ENCODE measurements at regions not wholly inside any gene's neighbourhood (a gene's known extent, or its start where the extent isn't known, plus 50 kb on each side); places are given as distances from the start of the nearest gene placed in this dataset.

- H3K27me3 ChIP-seq (ENCODE audit: insufficient read depth, low read length), result no peaks in the 10 kb centered on the region
- no peaks in the 10 kb centered on the region for H3K36me3 ChIP-seq (ENCODE audit: insufficient read depth, low read length)
- H2AFZ ChIP-seq (ENCODE audit: low read depth, low read length), result no peak overlapping the region
- no peak overlapping the region for H3K4me3 ChIP-seq (ENCODE audit: low read length)
- no peaks in the 10 kb centered on the region for H3K9me3 ChIP-seq (ENCODE audit: low read length)
- H3K4me1 ChIP-seq (ENCODE audit: insufficient read depth, low read length), result no peaks in the 10 kb centered on the region
Observed at GRCh38 chr22:49141761-49142160, 685.9 kb downstream of the BRD1 start.

- no peaks in the 10 kb centered on the region for H3K4me1 ChIP-seq (ENCODE audit: insufficient read depth, low read length)
Observed at GRCh38 chr22:49140911-49141665, 686.6 kb downstream of the BRD1 start.

GRCh38 chr22:49139492-49140151 lies 688.1 kb downstream of the BRD1 start:
- Histone ChIP-seq H3K4me1 (ENCODE audit: insufficient read depth, low read length) (no peaks in the 10 kb centered on the region), H3K27me3 (ENCODE audit: insufficient read depth, low read length) (no peaks in the 10 kb centered on the region)

More at GRCh38 chr22:49140911-49141665, 686.6 kb downstream of the BRD1 start:
- Histone ChIP-seq H2AFZ (ENCODE audit: low read depth, low read length) (no peak overlapping the region), H3K9me3 (ENCODE audit: low read length) (no peaks in the 10 kb centered on the region), H3K4me3 (ENCODE audit: low read length) (no peak overlapping the region), H3K36me3 (ENCODE audit: insufficient read depth, low read length) (no peaks in the 10 kb centered on the region), H3K27me3 (ENCODE audit: insufficient read depth, low read length) (no peaks in the 10 kb centered on the region)

GRCh38 chr22:49138250-49138790 lies 689.4 kb downstream of the BRD1 start:
- Histone ChIP-seq H3K4me1 (ENCODE audit: insufficient read depth, low read length) (no peaks in the 10 kb centered on the region), H3K4me3 (ENCODE audit: low read length) (no peak overlapping the region), H3K27me3 (ENCODE audit: insufficient read depth, low read length) (no peaks in the 10 kb centered on the region), H3K36me3 (ENCODE audit: insufficient read depth, low read length) (no peaks in the 10 kb centered on the region), H3K9me3 (ENCODE audit: low read length) (no peaks in the 10 kb centered on the region), H2AFZ (ENCODE audit: low read depth, low read length) (no peak overlapping the region)

More at GRCh38 chr22:49139492-49140151, 688.1 kb downstream of the BRD1 start:
- Histone ChIP-seq H3K36me3 (ENCODE audit: insufficient read depth, low read length) (no peaks in the 10 kb centered on the region), H3K9me3 (ENCODE audit: low read length) (no peaks in the 10 kb centered on the region), H3K4me3 (ENCODE audit: low read length) (no peak overlapping the region), H2AFZ (ENCODE audit: low read depth, low read length) (no peak overlapping the region)

- Histone ChIP-seq H3K27me3 (ENCODE audit: insufficient read depth, low read length) (no peaks in the 10 kb centered on the region), H3K4me3 (ENCODE audit: low read length) (no peak overlapping the region), H3K36me3 (ENCODE audit: insufficient read depth, low read length) (no peaks in the 10 kb centered on the region), H3K9me3 (ENCODE audit: low read length) (no peaks in the 10 kb centered on the region), H3K4me1 (ENCODE audit: insufficient read depth, low read length) (no peaks in the 10 kb centered on the region), H2AFZ (ENCODE audit: low read depth, low read length) (no peak overlapping the region)
Observed at GRCh38 chr22:49137206-49137840, 690.4 kb downstream of the BRD1 start.

GRCh38 chr22:49136816-49137180 lies 690.9 kb downstream of the BRD1 start:
- H3K27me3 ChIP-seq (ENCODE audit: insufficient read depth, low read length), result no peaks in the 10 kb centered on the region
- H2AFZ ChIP-seq (ENCODE audit: low read depth, low read length), result no peak overlapping the region
- no peaks in the 10 kb centered on the region for H3K9me3 ChIP-seq (ENCODE audit: low read length)
- no peak overlapping the region for H3K4me3 ChIP-seq (ENCODE audit: low read length)
- H3K36me3 ChIP-seq (ENCODE audit: insufficient read depth, low read length), result no peaks in the 10 kb centered on the region
- H3K4me1 ChIP-seq (ENCODE audit: insufficient read depth, low read length), result no peaks in the 10 kb centered on the region

GRCh38 chr22:49136041-49136815 lies 691.4 kb downstream of the BRD1 start:
- Histone ChIP-seq H2AFZ (ENCODE audit: low read depth, low read length) (no peak overlapping the region), H3K4me3 (ENCODE audit: low read length) (no peak overlapping the region), H3K9me3 (ENCODE audit: low read length) (no peaks in the 10 kb centered on the region), H3K36me3 (ENCODE audit: insufficient read depth, low read length) (no peaks in the 10 kb centered on the region), H3K27me3 (ENCODE audit: insufficient read depth, low read length) (no peaks in the 10 kb centered on the region), H3K4me1 (ENCODE audit: insufficient read depth, low read length) (no peaks in the 10 kb centered on the region)

GRCh38 chr22:49134076-49134475 lies 693.6 kb downstream of the BRD1 start:
- Histone ChIP-seq H3K36me3 (ENCODE audit: insufficient read depth, low read length) (no peaks in the 10 kb centered on the region), H3K27me3 (ENCODE audit: insufficient read depth, low read length) (no peaks in the 10 kb centered on the region), H2AFZ (ENCODE audit: low read depth, low read length) (no peak overlapping the region), H3K4me3 (ENCODE audit: low read length) (no peak overlapping the region), H3K4me1 (ENCODE audit: insufficient read depth, low read length) (no peaks in the 10 kb centered on the region), H3K9me3 (ENCODE audit: low read length) (no peaks in the 10 kb centered on the region)

GRCh38 chr22:49133541-49133940 lies 694.1 kb downstream of the BRD1 start:
- no peaks in the 10 kb centered on the region for H3K4me1 ChIP-seq (ENCODE audit: insufficient read depth, low read length)
- H3K4me3 ChIP-seq (ENCODE audit: low read length), result no peak overlapping the region
- no peaks in the 10 kb centered on the region for H3K9me3 ChIP-seq (ENCODE audit: low read length)
- H2AFZ ChIP-seq (ENCODE audit: low read depth, low read length), result no peak overlapping the region
- no peaks in the 10 kb centered on the region for H3K27me3 ChIP-seq (ENCODE audit: insufficient read depth, low read length)
- H3K36me3 ChIP-seq (ENCODE audit: insufficient read depth, low read length), result no peaks in the 10 kb centered on the region

- no peaks in the 10 kb centered on the region for H3K4me1 ChIP-seq (ENCODE audit: insufficient read depth, low read length)
- H3K27me3 ChIP-seq (ENCODE audit: insufficient read depth, low read length), result no peaks in the 10 kb centered on the region
- no peaks in the 10 kb centered on the region for H3K9me3 ChIP-seq (ENCODE audit: low read length)
- H3K36me3 ChIP-seq (ENCODE audit: insufficient read depth, low read length), result no peaks in the 10 kb centered on the region
- no peak overlapping the region for H3K4me3 ChIP-seq (ENCODE audit: low read length)
- H2AFZ ChIP-seq (ENCODE audit: low read depth, low read length), result no peak overlapping the region
Observed at GRCh38 chr22:49132009-49132408, 695.7 kb downstream of the BRD1 start.

GRCh38 chr22:49129736-49130135 lies 697.9 kb downstream of the BRD1 start:
- Histone ChIP-seq H3K36me3 (ENCODE audit: insufficient read depth, low read length) (no peaks in the 10 kb centered on the region), H2AFZ (ENCODE audit: low read depth, low read length) (no peak overlapping the region), H3K27me3 (ENCODE audit: insufficient read depth, low read length) (no peaks in the 10 kb centered on the region), H3K4me1 (ENCODE audit: insufficient read depth, low read length) (no peaks in the 10 kb centered on the region), H3K9me3 (ENCODE audit: low read length) (no peaks in the 10 kb centered on the region), H3K4me3 (ENCODE audit: low read length) (no peak overlapping the region)

GRCh38 chr22:49128874-49129273 lies 698.8 kb downstream of the BRD1 start:
- Histone ChIP-seq H3K36me3 (ENCODE audit: insufficient read depth, low read length) (no peaks in the 10 kb centered on the region), H3K27me3 (ENCODE audit: insufficient read depth, low read length) (no peaks in the 10 kb centered on the region), H2AFZ (ENCODE audit: low read depth, low read length) (no peak overlapping the region), H3K4me3 (ENCODE audit: low read length) (no peak overlapping the region), H3K4me1 (ENCODE audit: insufficient read depth, low read length) (no peaks in the 10 kb centered on the region), H3K9me3 (ENCODE audit: low read length) (no peaks in the 10 kb centered on the region)

All from neuron (in vitro differentiated cells).